Endothelial cell of umbilical vein (primary cell): ENCODE measurements at regions not wholly inside any gene's neighbourhood (a gene's known extent, or its start where the extent isn't known, plus 50 kb on each side); places are given as distances from the start of the nearest gene placed in this dataset.

Experiments used
- BruUV-seq: library from RNA; stranded (reverse); fragments of 400-500 nt; replicated peaks from 2 replicates; lab custom pipeline; 2021; lab: Mats Ljungman, UMichigan
- CTCF ChIA-PET: fragments of 300-600, 350-600 bp; sonication (Branson Sonifier 250); formaldehyde crosslinking; loops from one replicate; lab custom pipeline; 2021; ENCODE audit warnings: antibody characterized with exemption, inconsistent platforms; lab: Charles Lee
- POLR2A ChIA-PET: fragments of 300-600, 350-600 bp; sonication (Branson Sonifier 250); formaldehyde crosslinking; loops from one replicate; lab custom pipeline; 2021; ENCODE audit warnings: antibody characterized with exemption, inconsistent platforms; lab: Charles Lee
- DNase-seq: peaks from one replicate; pipeline ENCODE4 v3.0.0-alpha.2; 2011; ENCODE audit warnings: low read depth, low spot score
- FAIRE-seq: peaks from 2 replicates; lab custom pipeline; 2011; peaks lifted over from hg19 to GRCh38; lab: Jason Lieb, UNC
- H2AFZ ChIP-seq: 2 replicates; pipeline ENCODE4 v1.6.0; 2012; ENCODE audit warnings: low read depth, low read length, control low read depth, inconsistent platforms
- H3K27ac ChIP-seq: 2 replicates; pipeline ENCODE4 v1.5.1; 2011; ENCODE audit warnings: low read depth, mild to moderate bottlenecking, control low read depth, low read length, moderate library complexity; ENCODE audit not compliant: insufficient read depth
- H3K27me3 ChIP-seq, 2 experiments: 2 replicates each; pipeline versions ENCODE4 v1.6.0 to v1.6.1; 2011; ENCODE audit warnings: low read length in 2 of 2, mixed read lengths in 1 of 2; ENCODE audit not compliant: control insufficient read depth in 2 of 2, insufficient read depth in 2 of 2
- H3K36me3 ChIP-seq, 2 experiments: 2 replicates in 1 of 2; 3 replicates in 1 of 2; pipeline ENCODE4 v1.5.1; 2011; ENCODE audit warnings: low read length in 2 of 2, mild to moderate bottlenecking in 1 of 2, moderate library complexity in 1 of 2; ENCODE audit not compliant: control insufficient read depth in 2 of 2, insufficient read depth in 2 of 2; ENCODE audit errors: extremely low read depth in 1 of 2
- H3K4me1 ChIP-seq: 3 replicates; pipeline ENCODE4 v1.5.1; 2011; ENCODE audit warnings: mild to moderate bottlenecking, low read length; ENCODE audit not compliant: control insufficient read depth, insufficient read depth; ENCODE audit errors: extremely low read depth
- H3K4me2 ChIP-seq: 2 replicates; pipeline ENCODE4 v1.6.1; 2011; ENCODE audit warnings: low read length, control low read depth, mixed read lengths; ENCODE audit not compliant: insufficient read depth
- H3K4me3 ChIP-seq, 3 experiments: fragments of 200-600 bp in 1 of 3; sonication (generic), shearing (Covaris generic) in 1 of 3; replicated peaks in 1 of 3; 2 replicates each; pipeline ENCODE4 v1.5.1; 2011 to 2016; ENCODE audit warnings: control low read depth in 3 of 3, low read length in 3 of 3, mild to moderate bottlenecking in 2 of 3, inconsistent platforms in 1 of 3, low read depth in 1 of 3, moderate library complexity in 1 of 3; ENCODE audit not compliant: insufficient read depth in 1 of 3
- H3K79me2 ChIP-seq: 2 replicates; pipeline ENCODE4 v1.6.0; 2012; ENCODE audit warnings: low read length, inconsistent platforms; ENCODE audit not compliant: control insufficient read depth, insufficient read depth
- H3K9ac ChIP-seq: replicated peaks from 2 replicates; pipeline ENCODE3; 2011; ENCODE audit warnings: low read length, control low read depth; ENCODE audit not compliant: insufficient read depth; ENCODE audit errors: extremely low read depth
- H3K9me1 ChIP-seq: replicated peaks from 3 replicates; pipeline ENCODE4 v1.6.0; 2011; ENCODE audit warnings: mild to moderate bottlenecking, low read length; ENCODE audit not compliant: control insufficient read depth, insufficient read depth; ENCODE audit errors: extremely low read depth
- H3K9me3 ChIP-seq: replicated peaks from 2 replicates; pipeline ENCODE4 v1.5.1; 2012; ENCODE audit warnings: low read length, inconsistent platforms; ENCODE audit not compliant: control insufficient read depth, insufficient read depth
- H4K20me1 ChIP-seq: replicated peaks from 2 replicates; pipeline ENCODE3; 2011; ENCODE audit warnings: mild to moderate bottlenecking, low read length; ENCODE audit not compliant: control insufficient read depth, insufficient read depth; ENCODE audit errors: extremely low read depth
- CTCF ChIP-seq, 2 donors: IDR thresholded peaks; 1 replicate in 1 of 2; 2 replicates in 1 of 2; pipeline ENCODE4 v1.5.1; 2011; ENCODE audit warnings: low read length in 2 of 2, mild to moderate bottlenecking in 2 of 2, moderate library complexity in 2 of 2, control low read depth in 1 of 2, inconsistent platforms in 1 of 2, low read depth in 1 of 2; ENCODE audit not compliant: insufficient read depth in 1 of 2; ENCODE audit errors: extremely low read depth in 1 of 2
- EZH2 ChIP-seq: IDR thresholded peaks from 2 replicates; pipeline ENCODE4 v1.6.1; 2012; ENCODE audit warnings: borderline replicate concordance, low read depth, mild to moderate bottlenecking, moderate library complexity, low read length, inconsistent platforms; ENCODE audit not compliant: severe bottlenecking
- FOS ChIP-seq: IDR thresholded peaks from 2 replicates; pipeline ENCODE4 v1.6.1; 2011; ENCODE audit warnings: mild to moderate bottlenecking, low read length, moderate library complexity, borderline replicate concordance; ENCODE audit not compliant: insufficient read depth
- GATA2 ChIP-seq: IDR thresholded peaks from 2 replicates; pipeline ENCODE4 v1.7.0; 2011; ENCODE audit warnings: low read depth, mild to moderate bottlenecking, moderate library complexity, mixed read lengths, low read length; ENCODE audit not compliant: insufficient read length, insufficient read depth
- JUN ChIP-seq: IDR thresholded peaks from 2 replicates; pipeline ENCODE4 v1.6.1; 2011; ENCODE audit warnings: borderline replicate concordance, low read depth; ENCODE audit not compliant: insufficient read length, insufficient read depth
- MAX ChIP-seq: IDR thresholded peaks from 2 replicates; pipeline ENCODE4 v1.6.1; 2011; ENCODE audit not compliant: insufficient read depth, insufficient read length
- MYC ChIP-seq: IDR thresholded peaks from one replicate; pipeline ENCODE4 v1.6.1; 2011; ENCODE audit warnings: mild to moderate bottlenecking, low read depth, low read length
- POLR2A ChIP-seq: IDR thresholded peaks from 2 replicates; pipeline ENCODE4 v1.6.1; 2012; ENCODE audit warnings: low read depth, mild to moderate bottlenecking, control low read depth, low read length
- POLR2AphosphoS5 ChIP-seq: IDR thresholded peaks from 2 replicates; pipeline ENCODE4 v1.6.1; 2012; ENCODE audit warnings: low read depth, mild to moderate bottlenecking, control low read depth, low read length, moderate library complexity; ENCODE audit not compliant: insufficient read depth
- dilution Hi-C: fragments of 300-500 bp; cut with MboI; formaldehyde crosslinking; loops from one replicate; pipeline ENCODE4 v1.15.0; 2019; ENCODE audit warnings: low sequenced_read_pairs; ENCODE audit not compliant: extremely low pct_ligation_motif_present
- intact Hi-C: fragments of 100-400 bp; cut with micrococcal nuclease; formaldehyde crosslinking; loops from one replicate; pipeline ENCODE4 v1.10.0; 2022

- FAIRE-seq (no peak), DNase-seq (peak; percentile 57)
- no peaks in the 10 kb centered on the region for H3K27me3 ChIP-seq
- H3K79me2 ChIP-seq: no peaks in the 10 kb centered on the region
- H3K4me3 ChIP-seq: no peak overlapping the region
- intact Hi-C loops (no loop called here), dilution Hi-C loops (no loop called here)
- no peak overlapping the region for H3K9ac ChIP-seq
- CTCF ChIA-PET: no interaction called here
- TF ChIP-seq JUN (no peak), POLR2AphosphoS5 (no peak), CTCF (IDR thresholded peaks at IDR 0.05; ENCODE audit: extremely low read depth in 1 of 2, insufficient read depth in 1 of 2, low read depth in 1 of 2, low read length in 2 of 2) (no peak), POLR2A (no peak), MAX (no peak), FOS (no peak), MYC (no peak), EZH2 (no peak), GATA2 (no peak)
- no peaks in the 10 kb centered on the region for H3K9me1 ChIP-seq
- H4K20me1 ChIP-seq: no peaks in the 10 kb centered on the region
- POLR2A ChIA-PET: no interaction called here
- no peaks in the 10 kb centered on the region for H3K4me1 ChIP-seq
- H3K9me3 ChIP-seq: no peaks in the 10 kb centered on the region
- H3K36me3 ChIP-seq: no peaks in the 10 kb centered on the region
- no peak overlapping the region for H3K4me2 ChIP-seq
- no peak overlapping the region for H3K27ac ChIP-seq
- H2AFZ ChIP-seq: no peak overlapping the region
- BruUV-seq: no TSS peak
These were observed 54.9 kb upstream of the TAB3 start for GRCh38 chrX:30943984-30944383.
